Endometrium (tissue), 2 donors: ENCODE measurements at regions not wholly inside any gene's neighbourhood (a gene's known extent, or its start where the extent isn't known, plus 50 kb on each side); places are given as distances from the start of the nearest gene placed in this dataset.

Experiments
- FAIRE-seq: peaks from 2 replicates; lab custom pipeline; 2012; peaks lifted over from hg19 to GRCh38; lab: Jason Lieb, UNC
- donor health status: control.
- donor health status: control.

DNA sequence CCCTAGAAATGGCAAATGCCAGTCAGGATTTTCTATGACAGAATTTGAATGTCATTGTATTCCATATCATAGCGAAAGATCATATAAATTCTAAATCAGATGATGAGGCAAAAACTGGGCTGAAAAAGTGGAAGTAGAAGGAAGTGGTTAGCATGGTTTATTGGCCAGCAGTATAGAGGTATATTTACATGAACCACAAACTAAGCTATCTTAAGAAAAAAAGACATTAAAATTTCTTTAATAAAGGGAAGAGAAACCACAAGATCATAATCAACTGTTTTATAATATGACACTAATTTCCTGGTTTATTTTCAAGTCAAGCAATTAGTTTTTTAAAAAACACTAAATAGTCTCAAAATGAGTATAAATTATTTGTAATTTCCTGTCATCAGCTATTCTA lies 123.2 kb upstream of the LRP1B start:
- FAIRE-seq: no peak

DNA sequence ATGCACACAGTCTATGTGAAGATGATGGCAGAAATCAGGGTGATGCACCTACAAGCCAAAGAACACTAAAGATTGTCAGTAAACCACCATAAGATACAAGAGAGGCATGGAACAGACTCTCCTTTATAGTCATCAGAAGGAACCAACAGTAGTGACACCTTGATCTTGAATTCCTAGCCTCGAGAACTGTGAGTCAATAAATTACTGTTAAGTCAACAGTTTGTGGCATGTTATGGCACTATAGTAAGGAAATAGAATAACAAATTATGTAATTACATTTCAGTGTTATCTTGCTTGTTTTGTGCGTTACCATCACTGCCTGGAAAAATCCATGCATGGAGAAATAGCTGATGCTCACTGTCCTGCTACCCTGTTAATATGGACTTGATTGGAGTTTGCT lies 110.2 kb upstream of the LRP1B start:
- no peak for FAIRE-seq

DNA sequence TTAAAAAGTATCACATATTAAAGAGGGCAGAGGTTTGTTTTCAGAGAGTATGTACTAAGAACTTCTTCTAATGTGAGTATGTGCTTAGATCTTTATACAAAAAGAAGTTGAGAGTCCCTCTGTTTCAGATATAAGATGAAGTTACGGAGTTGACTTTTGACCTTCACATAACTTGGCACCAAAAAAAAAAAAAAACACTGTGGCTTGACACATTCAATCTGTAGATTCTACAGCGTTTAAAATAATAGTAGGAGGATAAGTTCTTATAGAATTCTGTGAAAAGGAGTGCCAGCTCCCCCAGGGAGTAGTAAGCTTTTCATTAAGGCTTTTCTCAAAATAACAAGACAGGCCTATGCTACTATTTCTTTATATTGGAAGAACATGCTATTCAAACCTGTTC lies 105.4 kb upstream of the LRP1B start:
- FAIRE-seq: no peak

DNA sequence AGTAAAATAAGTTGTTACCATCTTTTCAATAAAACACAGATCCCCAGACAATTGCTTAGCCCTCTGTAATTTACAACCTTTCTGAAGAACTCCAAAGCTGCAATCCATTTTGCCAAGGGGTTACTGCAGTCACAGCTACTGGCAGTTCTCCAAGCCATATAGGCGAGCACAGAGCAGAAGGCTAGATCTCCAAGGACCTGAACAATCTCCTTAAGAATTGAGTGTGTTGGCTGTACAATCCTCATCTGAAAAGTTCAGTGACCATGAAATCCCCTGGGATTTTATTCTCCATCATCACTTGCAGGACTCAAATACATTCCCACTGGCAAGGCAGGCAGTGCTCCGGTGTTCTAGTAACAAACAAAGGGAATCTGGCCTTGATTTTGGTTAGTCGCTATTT lies 103.9 kb upstream of the LRP1B start:
- no peak for FAIRE-seq

DNA sequence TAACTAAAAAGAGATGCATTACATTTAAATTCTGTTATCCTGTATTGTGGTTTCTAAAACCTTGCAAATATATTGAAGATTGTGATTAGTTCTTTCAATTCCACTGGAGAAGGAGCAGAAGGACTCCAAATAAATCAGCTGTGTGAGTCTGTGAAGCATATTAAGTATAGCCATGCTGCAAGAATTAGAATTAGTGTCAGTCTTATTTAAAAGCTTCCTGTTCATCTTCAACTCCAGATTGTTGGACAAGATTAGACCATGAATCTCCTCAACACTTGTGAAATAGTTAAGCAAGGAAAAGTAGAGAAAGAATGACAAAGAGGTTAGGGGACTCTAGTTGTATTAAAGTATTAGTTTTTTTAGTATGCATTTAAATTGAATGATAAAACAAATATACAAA lies 92.5 kb upstream of the LRP1B start:
- FAIRE-seq: no peak

DNA sequence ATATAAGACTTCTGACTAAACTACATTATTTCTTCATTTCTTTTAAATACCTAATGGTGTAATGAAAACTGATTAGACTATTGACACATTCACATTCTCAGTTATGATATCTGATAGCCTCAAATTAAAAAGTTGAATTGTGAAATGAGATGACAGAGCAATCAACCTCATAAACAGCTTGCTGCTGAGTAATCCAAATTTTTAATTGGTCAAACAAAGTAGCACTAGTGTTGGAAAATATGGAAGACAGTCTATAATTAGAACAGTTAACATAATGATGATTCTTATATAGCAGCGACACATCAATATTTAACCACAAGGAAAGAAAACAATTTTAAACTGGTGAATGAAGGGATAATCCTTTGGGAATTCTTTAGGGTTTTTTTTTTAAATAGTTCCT lies 91.9 kb upstream of the LRP1B start:
- FAIRE-seq: no peak

DNA sequence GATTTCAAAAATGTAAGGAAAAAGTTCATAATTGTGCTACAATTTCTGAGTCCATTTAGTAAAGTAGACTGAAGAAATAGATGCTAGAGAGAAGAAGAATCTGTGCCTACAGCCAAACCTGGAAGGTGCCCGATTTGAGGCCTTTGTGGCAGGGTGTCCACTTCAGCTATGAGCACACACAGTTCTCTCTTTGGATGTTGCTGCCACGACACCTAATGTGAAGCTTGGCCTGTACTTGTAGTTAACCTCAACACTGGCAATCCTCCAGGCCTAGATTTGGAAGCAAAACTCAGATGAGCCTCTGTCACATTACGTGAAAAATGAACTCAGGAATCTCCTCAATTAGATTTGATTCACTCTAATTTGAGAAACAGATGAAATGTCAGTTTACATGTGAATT lies 90.1 kb upstream of the LRP1B start:
- FAIRE-seq: no peak

DNA sequence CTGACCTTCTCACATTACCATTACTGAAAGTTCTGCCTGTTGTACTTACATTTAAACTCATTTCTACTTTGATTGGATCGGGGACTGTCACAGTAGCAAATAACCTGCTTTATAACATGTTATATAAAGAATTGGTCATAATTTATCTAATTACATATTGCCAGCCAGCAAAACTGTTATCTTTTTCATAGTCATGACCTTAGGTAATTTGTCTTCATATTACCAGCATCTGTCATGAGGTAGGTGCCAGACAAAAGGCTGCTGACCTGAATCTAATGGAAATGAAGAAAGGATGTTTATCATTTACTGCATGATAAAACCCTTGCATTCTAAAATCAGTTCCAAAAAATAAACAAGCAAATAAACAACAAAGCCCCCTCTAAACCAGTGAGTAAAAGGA lies 89.4 kb upstream of the LRP1B start:
- FAIRE-seq: no peak

DNA sequence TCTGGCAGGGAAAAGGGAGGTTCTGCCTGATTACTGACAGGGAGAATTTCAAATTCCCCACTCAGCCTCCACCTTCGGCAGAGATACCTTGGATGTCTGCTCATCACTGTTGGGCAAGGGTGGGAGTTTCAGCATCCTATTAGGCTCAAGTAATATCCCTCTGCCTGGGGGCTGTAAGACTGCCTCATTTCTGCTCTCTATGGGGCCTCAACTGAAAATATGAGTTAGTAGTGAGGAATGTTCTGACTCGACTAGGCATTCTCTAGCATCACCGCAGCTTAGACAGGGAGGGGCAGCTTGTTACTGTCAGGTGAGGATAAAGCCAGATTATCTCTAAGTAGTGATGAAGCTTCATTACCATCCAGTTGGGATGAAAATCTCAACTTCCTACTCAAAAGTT lies 87.7 kb upstream of the LRP1B start:
- FAIRE-seq: no peak

DNA sequence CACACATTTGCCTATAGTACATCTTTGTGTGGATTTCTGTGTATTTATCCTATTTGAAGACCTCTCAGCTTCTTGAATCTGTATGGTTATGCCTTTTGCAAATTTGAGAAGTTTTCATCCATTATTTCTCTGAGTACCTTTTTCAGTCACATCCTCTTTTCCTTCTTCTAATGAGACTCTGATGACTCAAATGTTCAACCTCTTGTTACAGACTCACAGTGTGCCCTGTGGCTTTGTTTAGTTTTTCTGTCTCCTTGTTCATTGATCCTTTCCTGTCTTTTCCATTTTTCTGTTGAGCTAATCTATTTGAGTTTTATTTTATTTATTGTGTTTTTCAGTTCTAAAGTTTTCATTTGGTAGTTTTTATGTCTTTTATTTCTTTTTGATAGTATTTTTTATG lies 87.0 kb upstream of the LRP1B start:
- FAIRE-seq: no peak

DNA sequence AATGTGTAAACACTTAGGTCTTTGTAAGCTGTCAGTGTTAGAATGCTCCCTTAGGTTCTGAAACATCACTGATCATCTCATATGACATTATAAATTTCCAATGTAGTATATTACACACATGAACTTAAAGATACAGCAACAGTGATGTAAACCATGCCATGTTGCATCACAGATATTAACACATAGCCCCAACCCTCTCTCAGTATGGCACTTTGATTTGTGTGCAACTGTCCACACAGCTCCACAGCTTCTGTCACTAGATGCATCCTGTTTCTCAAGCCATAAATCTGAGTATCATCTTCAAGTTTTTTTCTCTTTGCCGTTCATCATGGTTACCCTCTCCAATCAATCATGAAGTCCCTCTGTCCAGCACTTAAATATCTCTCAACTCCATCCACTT lies 69.2 kb upstream of the LRP1B start:
- no peak for FAIRE-seq

DNA sequence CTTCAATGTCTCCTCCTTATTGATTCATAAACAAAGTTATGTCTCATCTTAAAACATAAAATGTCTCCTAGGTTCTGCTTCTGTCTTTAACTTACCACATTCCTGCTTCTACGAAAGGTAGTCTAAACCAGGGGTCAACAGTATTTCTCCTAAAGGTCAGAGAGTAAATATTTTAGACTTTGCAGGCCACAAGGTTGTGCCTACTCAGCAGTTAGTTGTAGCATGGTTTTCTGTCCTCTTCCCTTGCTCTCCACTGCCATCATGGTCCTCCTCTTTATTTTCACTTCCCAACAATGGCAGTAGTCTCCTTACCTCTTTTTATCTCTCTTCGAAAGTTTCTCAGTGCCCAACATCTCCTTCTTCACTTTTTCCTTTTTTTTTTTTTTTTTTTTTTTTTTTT lies 68.3 kb upstream of the LRP1B start:
- no peak for FAIRE-seq

DNA sequence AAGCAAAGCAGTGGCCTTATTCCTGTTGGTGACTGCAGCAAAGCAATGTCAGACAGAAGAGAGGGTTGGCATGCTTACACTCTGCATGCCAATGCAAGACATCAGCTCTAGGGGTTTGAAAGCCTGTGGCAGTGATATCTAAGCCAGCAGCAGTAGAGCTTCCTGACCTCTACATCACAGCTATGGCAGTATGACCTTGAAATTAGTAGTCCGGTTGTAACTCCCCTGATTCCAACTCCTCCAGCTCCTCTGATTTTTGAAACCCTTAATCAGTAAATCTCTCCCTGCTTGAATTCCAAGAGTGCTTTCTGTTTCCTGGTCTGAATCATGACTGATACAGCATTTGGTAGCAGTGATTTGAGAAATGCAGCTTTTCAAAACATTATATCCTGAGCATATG lies 60.0 kb upstream of the LRP1B start:
- FAIRE-seq: no peak

DNA sequence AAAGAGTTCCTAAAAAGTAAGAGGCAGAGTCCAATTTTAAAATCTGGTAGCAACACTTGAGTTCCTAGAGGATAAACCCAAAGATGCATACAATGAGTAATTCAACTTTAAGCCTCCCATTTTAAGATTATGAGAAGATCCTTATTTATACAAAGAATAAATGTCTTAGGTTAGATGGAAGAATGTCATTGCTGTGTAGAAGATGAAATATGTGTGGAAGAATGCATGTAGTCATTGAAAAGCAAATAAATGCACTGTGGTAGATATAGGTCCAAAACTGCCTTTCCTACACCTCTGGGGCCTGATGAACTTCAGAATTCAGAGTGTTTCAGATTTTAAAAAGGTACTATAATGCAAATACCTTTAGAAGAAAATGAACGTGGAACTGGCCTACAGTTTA lies 58.7 kb upstream of the LRP1B start:
- FAIRE-seq: no peak

DNA sequence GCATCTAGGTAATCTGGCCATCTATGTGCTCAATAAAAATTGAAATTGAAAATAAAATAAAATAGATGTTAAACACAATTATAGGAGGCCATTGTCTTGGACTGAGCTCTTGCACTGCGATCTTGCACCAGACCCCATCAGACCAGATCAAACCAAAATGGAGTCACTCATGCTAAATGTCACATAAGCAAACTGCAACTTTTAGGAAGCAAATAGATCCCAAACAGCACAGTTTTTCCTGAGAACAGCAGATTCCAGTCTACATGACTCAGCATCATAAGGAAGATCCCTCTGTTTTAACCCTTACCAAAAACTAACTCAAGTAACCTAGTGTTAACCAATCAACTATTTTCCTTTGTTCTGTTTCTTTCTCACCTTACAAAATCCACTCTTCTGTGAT lies 57.7 kb upstream of the LRP1B start:
- no peak for FAIRE-seq

DNA sequence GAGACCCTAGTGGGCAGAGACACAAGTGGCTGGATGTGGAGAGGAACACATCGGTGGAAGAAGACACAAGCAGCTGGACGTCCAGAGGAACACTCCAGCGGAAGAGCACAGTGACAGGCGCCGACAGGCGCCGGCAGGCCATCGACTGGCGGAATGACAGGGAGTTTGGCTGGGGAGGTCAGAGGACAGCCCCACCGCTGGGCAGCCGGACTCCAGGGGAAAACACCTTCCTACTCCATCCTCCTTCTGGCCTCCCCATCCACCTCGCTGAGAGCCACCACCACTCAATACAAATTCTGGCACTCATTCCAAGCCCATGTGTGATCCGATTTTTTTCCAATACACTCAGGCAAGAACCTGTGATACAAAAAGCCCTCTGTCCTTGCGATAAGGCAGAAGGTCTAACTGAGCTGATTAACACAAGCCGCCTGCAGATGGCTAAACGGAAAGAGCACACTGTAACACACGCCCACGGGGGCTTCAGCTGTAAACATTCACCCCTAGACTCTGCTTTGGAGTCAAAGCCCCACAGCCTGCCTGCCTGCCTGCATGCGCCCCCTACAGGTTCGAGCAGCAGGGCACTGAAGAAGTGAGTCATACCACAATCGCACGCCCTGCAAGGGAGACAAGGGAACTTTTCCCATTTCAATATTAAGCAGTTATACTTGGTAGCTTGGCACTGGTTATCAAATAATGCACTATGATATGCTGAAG lies 50.2 kb upstream of the LRP1B start:
- no peak for FAIRE-seq
